ENCODE measurements at regions not wholly inside any gene's neighbourhood (a gene's known extent, or its start where the extent isn't known, plus 50 kb on each side); places are given as distances from the start of the nearest gene placed in this dataset.

- DNase-seq (ENCODE audit: low spot score) (no peak), ATAC-seq (no peak)
- H3K4me2 ChIP-seq: no peak overlapping the region
- H3F3A ChIP-seq (replicated peaks; ENCODE audit: low read depth): no peaks in the 10 kb centered on the region
- no peak overlapping the region for H2AFZ ChIP-seq
- no peaks in the 10 kb centered on the region for H3K9me2 ChIP-seq (ENCODE audit: insufficient read depth)
- peaks cover 8% of the 10 kb centered on the region; the same call in 1 of the 2 replicates for H3K4me1 ChIP-seq (ENCODE audit: insufficient read depth)
- Mint-ChIP-seq H3K27ac (no peak overlapping the region), H3K36me3 (ENCODE audit: low read depth) (no peaks in the 10 kb centered on the region), H3K4me1 (peaks cover 12% of the 10 kb centered on the region; the same call in 2 of the 3 replicates), H3K4me3 (no peak overlapping the region), H3K27me3 (ENCODE audit: insufficient read depth, low read depth, poor library complexity) (no peaks in the 10 kb centered on the region), H3K9me3 (no peaks in the 10 kb centered on the region)
- no peaks in the 10 kb centered on the region for H3K79me2 ChIP-seq (replicated peaks; ENCODE audit: insufficient read depth)
- no peaks in the 10 kb centered on the region for H3K36me3 ChIP-seq (ENCODE audit: insufficient read depth)
- H3K27ac ChIP-seq (ENCODE audit: low read depth): no peak overlapping the region
- H4K20me1 ChIP-seq (replicated peaks; ENCODE audit: insufficient read depth): no peaks in the 10 kb centered on the region
- TF ChIP-seq ZNF462 (CRISPR knock-in tag; IDR thresholded peaks at IDR 0.05) (no peak), CTCF (conservative IDR thresholded peaks at IDR 0.05; ENCODE audit: low read depth in 2 of 2) (no peak), POLR2AphosphoS5 (IDR thresholded peaks at IDR 0.05; ENCODE audit: low read depth) (no peak)
- no peak overlapping the region for H3K4me3 ChIP-seq
- no peaks in the 10 kb centered on the region for H3K27me3 ChIP-seq (ENCODE audit: insufficient read depth)
Measured at GRCh38 chr2:12949406-12949805, 232.7 kb downstream of the TRIB2 start.

- Histone ChIP-seq H3K4me1 (ENCODE audit: insufficient read depth) (peaks cover 8% of the 10 kb centered on the region; the same call in 1 of the 2 replicates), H2AFZ (no peak overlapping the region), H3F3A (replicated peaks; ENCODE audit: low read depth) (no peaks in the 10 kb centered on the region), H3K79me2 (replicated peaks; ENCODE audit: insufficient read depth) (no peaks in the 10 kb centered on the region), H3K27ac (ENCODE audit: low read depth) (no peak overlapping the region), H3K4me3 (no peak overlapping the region), H3K36me3 (ENCODE audit: insufficient read depth) (no peaks in the 10 kb centered on the region), H3K9me2 (ENCODE audit: insufficient read depth) (no peaks in the 10 kb centered on the region), H4K20me1 (replicated peaks; ENCODE audit: insufficient read depth) (no peaks in the 10 kb centered on the region), H3K4me2 (no peak overlapping the region), H3K27me3 (ENCODE audit: insufficient read depth) (no peaks in the 10 kb centered on the region)
- Mint-ChIP-seq H3K36me3 (ENCODE audit: low read depth) (no peaks in the 10 kb centered on the region), H3K27ac (no peak overlapping the region; the same call in 1 of the 2 replicates), H3K4me1 (peaks cover 12% of the 10 kb centered on the region; the same call in 2 of the 3 replicates), H3K4me3 (no peak overlapping the region), H3K9me3 (no peaks in the 10 kb centered on the region), H3K27me3 (ENCODE audit: insufficient read depth, low read depth, poor library complexity) (no peaks in the 10 kb centered on the region)
- ATAC-seq (no peak), DNase-seq (ENCODE audit: low spot score) (no peak)
- TF ChIP-seq ZNF331 (CRISPR knock-in tag; IDR thresholded peaks at IDR 0.05; ENCODE audit: low read depth) (no peak), JUNB (IDR thresholded peaks at IDR 0.05; ENCODE audit: unreplicated experiment) (no peak), REST (IDR thresholded peaks at IDR 0.05; ENCODE audit: unreplicated experiment) (no peak), CTCF (conservative IDR thresholded peaks at IDR 0.05; ENCODE audit: low read depth in 2 of 2) (no peak), STAT1 (IDR thresholded peaks at IDR 0.05; ENCODE audit: unreplicated experiment) (no peak)
Measured at GRCh38 chr2:12950174-12950573, 233.4 kb downstream of the TRIB2 start.
